ENCODE measurements at regions not wholly inside any gene's neighbourhood (a gene's known extent, or its start where the extent isn't known, plus 50 kb on each side); places are given as distances from the start of the nearest gene placed in this dataset.

GRCh38 chr13:50712456-50712855, 131.0 kb downstream of the DLEU7 start:
- H3K4me1 Mint-ChIP-seq (ENCODE audit: unreplicated experiment): peaks cover 12% of the 10 kb centered on the region
- H3K9me3 Mint-ChIP-seq (ENCODE audit: unreplicated experiment): no peaks in the 10 kb centered on the region
- no peak for DNase-seq (ENCODE audit: extremely low spot score, unreplicated experiment)
- no peaks in the 10 kb centered on the region for H3K36me3 Mint-ChIP-seq (ENCODE audit: unreplicated experiment)
- no peak overlapping the region for H3K27ac Mint-ChIP-seq (ENCODE audit: unreplicated experiment)
- TF ChIP-seq CTCF (IDR thresholded peaks at IDR 0.05): no peak
- H3K27me3 Mint-ChIP-seq (ENCODE audit: unreplicated experiment): peaks cover 7% of the 10 kb centered on the region
- H3K4me3 Mint-ChIP-seq (ENCODE audit: unreplicated experiment): no peak overlapping the region

- no peaks in the 10 kb centered on the region for H3K9me3 Mint-ChIP-seq (ENCODE audit: unreplicated experiment)
- H3K4me3 Mint-ChIP-seq (ENCODE audit: unreplicated experiment): no peak overlapping the region
- no peak for TF ChIP-seq CTCF (IDR thresholded peaks at IDR 0.05)
- no peak for DNase-seq (ENCODE audit: extremely low spot score, unreplicated experiment)
- no peak overlapping the region for H3K27ac Mint-ChIP-seq (ENCODE audit: unreplicated experiment)
- H3K27me3 Mint-ChIP-seq (ENCODE audit: unreplicated experiment): peaks cover 7% of the 10 kb centered on the region
- peaks cover 12% of the 10 kb centered on the region for H3K4me1 Mint-ChIP-seq (ENCODE audit: unreplicated experiment)
- no peaks in the 10 kb centered on the region for H3K36me3 Mint-ChIP-seq (ENCODE audit: unreplicated experiment)
Measured at GRCh38 chr13:50712881-50713280, 130.6 kb downstream of the DLEU7 start.

GRCh38 chr13:50713523-50714248, 129.8 kb downstream of the DLEU7 start:
- TF ChIP-seq CTCF (IDR thresholded peaks at IDR 0.05): no peak
- H3K9me3 Mint-ChIP-seq (ENCODE audit: unreplicated experiment): no peaks in the 10 kb centered on the region
- peaks cover 7% of the 10 kb centered on the region for H3K27me3 Mint-ChIP-seq (ENCODE audit: unreplicated experiment)
- no peak overlapping the region for H3K27ac Mint-ChIP-seq (ENCODE audit: unreplicated experiment)
- peaks cover 12% of the 10 kb centered on the region for H3K4me1 Mint-ChIP-seq (ENCODE audit: unreplicated experiment)
- DNase-seq (ENCODE audit: extremely low spot score, unreplicated experiment): no peak
- H3K36me3 Mint-ChIP-seq (ENCODE audit: unreplicated experiment): no peaks in the 10 kb centered on the region
- H3K4me3 Mint-ChIP-seq (ENCODE audit: unreplicated experiment): no peak overlapping the region

- H3K4me3 Mint-ChIP-seq (ENCODE audit: unreplicated experiment): no peak overlapping the region
- TF ChIP-seq CTCF (IDR thresholded peaks at IDR 0.05): no peak
- no peak overlapping the region for H3K27ac Mint-ChIP-seq (ENCODE audit: unreplicated experiment)
- peaks cover 7% of the 10 kb centered on the region for H3K27me3 Mint-ChIP-seq (ENCODE audit: unreplicated experiment)
- H3K9me3 Mint-ChIP-seq (ENCODE audit: unreplicated experiment): no peaks in the 10 kb centered on the region
- H3K4me1 Mint-ChIP-seq (ENCODE audit: unreplicated experiment): peaks cover 12% of the 10 kb centered on the region
- no peak for DNase-seq (ENCODE audit: extremely low spot score, unreplicated experiment)
- H3K36me3 Mint-ChIP-seq (ENCODE audit: unreplicated experiment): no peaks in the 10 kb centered on the region
Measured at GRCh38 chr13:50714891-50715290, 128.6 kb downstream of the DLEU7 start.

GRCh38 chr13:50715402-50716146, 127.9 kb downstream of the DLEU7 start:
- Mint-ChIP-seq H3K27ac (ENCODE audit: unreplicated experiment) (no peak overlapping the region), H3K4me1 (ENCODE audit: unreplicated experiment) (peaks cover 12% of the 10 kb centered on the region), H3K27me3 (ENCODE audit: unreplicated experiment) (peaks cover 11% of the 10 kb centered on the region), H3K36me3 (ENCODE audit: unreplicated experiment) (no peaks in the 10 kb centered on the region), H3K4me3 (ENCODE audit: unreplicated experiment) (no peak overlapping the region), H3K9me3 (ENCODE audit: unreplicated experiment) (no peaks in the 10 kb centered on the region)
- TF ChIP-seq CTCF (IDR thresholded peaks at IDR 0.05): no peak
- DNase-seq (ENCODE audit: extremely low spot score, unreplicated experiment): no peak
